Suprapubic skin (tissue), 4 donors: ENCODE measurements at regions not wholly inside any gene's neighbourhood (a gene's known extent, or its start where the extent isn't known, plus 50 kb on each side); places are given as distances from the start of the nearest gene placed in this dataset.

Source experiments
- EP300 ChIP-seq: sonication (generic); formaldehyde crosslinking; IDR thresholded peaks from one replicate; pipeline ENCODE4 v1.6.1; 2017; ENCODE audit warnings: antibody characterized with exemption
- POLR2A ChIP-seq, 2 donors: fragments of 450-650 bp; IDR thresholded peaks; one replicate each; pipeline ENCODE4 v1.6.1; 2017; ENCODE audit warnings: antibody characterized with exemption in 2 of 2, mild to moderate bottlenecking in 2 of 2, moderate library complexity in 2 of 2
- POLR2AphosphoS5 ChIP-seq, 3 donors: sonication (generic); formaldehyde crosslinking; IDR thresholded peaks; one replicate each; pipeline ENCODE4 v1.6.1; 2017; ENCODE audit warnings: antibody characterized with exemption in 3 of 3
- TF ChIP-seq, protein P1 (sequence below), 2 donors: fragments of 200-600 bp in 1 of 2; fragments of 450-650 bp in 1 of 2; sonication (generic) in 1 of 2; IDR thresholded peaks; one replicate each; pipeline ENCODE4 v1.5.1; 2016 to 2019; ENCODE audit warnings: antibody characterized with exemption in 2 of 2, mild to moderate bottlenecking in 1 of 2, moderate library complexity in 1 of 2

- TF ChIP-seq, protein P1, sequence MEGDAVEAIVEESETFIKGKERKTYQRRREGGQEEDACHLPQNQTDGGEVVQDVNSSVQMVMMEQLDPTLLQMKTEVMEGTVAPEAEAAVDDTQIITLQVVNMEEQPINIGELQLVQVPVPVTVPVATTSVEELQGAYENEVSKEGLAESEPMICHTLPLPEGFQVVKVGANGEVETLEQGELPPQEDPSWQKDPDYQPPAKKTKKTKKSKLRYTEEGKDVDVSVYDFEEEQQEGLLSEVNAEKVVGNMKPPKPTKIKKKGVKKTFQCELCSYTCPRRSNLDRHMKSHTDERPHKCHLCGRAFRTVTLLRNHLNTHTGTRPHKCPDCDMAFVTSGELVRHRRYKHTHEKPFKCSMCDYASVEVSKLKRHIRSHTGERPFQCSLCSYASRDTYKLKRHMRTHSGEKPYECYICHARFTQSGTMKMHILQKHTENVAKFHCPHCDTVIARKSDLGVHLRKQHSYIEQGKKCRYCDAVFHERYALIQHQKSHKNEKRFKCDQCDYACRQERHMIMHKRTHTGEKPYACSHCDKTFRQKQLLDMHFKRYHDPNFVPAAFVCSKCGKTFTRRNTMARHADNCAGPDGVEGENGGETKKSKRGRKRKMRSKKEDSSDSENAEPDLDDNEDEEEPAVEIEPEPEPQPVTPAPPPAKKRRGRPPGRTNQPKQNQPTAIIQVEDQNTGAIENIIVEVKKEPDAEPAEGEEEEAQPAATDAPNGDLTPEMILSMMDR (IDR thresholded peaks at IDR 0.05): no peak
- TF ChIP-seq POLR2A (IDR thresholded peaks at IDR 0.05): no peak
- no peak for TF ChIP-seq POLR2AphosphoS5 (IDR thresholded peaks at IDR 0.05)
- TF ChIP-seq EP300: no peak
These were observed 570.0 kb upstream of the CRIM1 start for GRCh38 chr2:35785564-35785963.
